GM21737 (cell line): ENCODE measurements at regions not wholly inside any gene's neighbourhood (a gene's known extent, or its start where the extent isn't known, plus 50 kb on each side); places are given as distances from the start of the nearest gene placed in this dataset.
"Not testable (repeated sequence)": the region's sequence is repeated elsewhere in the genome, so short reads cannot be mapped to it uniquely, and the experiment has no call there.

ENCODE experiments used
- ATAC-seq: cut with Tn5 transposase; IDR thresholded peaks from one replicate; pipeline ENCODE4 v1.9.1; 2021; ENCODE audit warnings: mild to moderate bottlenecking, moderate library complexity; ENCODE audit not compliant: unreplicated experiment

- no peak for ATAC-seq
Observed at GRCh38 chr12:97711392-97711791, 248.8 kb downstream of the RMST start.

DNA sequence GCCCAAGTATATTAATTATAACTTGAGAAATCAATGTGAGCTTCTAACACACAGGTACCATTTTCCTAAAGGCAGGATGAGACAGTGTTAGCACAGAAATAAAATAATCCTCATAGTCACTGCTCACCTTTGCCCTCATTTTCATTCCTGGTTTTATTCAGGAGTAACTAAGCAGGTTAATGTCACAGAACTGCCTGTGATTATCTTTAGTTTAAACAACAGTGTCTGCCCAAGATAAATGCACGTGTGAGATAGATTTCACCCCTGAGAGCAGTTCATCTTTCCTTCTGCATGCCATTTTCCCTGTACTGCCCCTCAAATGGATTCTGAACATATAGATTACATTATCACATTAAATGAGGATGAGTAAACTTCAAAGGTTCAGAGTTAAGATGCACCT is 250.7 kb downstream of the RMST start:
- ATAC-seq: no peak

- no peak for ATAC-seq
Observed at GRCh38 chr12:97714107-97714563, 251.5 kb downstream of the RMST start.

DNA sequence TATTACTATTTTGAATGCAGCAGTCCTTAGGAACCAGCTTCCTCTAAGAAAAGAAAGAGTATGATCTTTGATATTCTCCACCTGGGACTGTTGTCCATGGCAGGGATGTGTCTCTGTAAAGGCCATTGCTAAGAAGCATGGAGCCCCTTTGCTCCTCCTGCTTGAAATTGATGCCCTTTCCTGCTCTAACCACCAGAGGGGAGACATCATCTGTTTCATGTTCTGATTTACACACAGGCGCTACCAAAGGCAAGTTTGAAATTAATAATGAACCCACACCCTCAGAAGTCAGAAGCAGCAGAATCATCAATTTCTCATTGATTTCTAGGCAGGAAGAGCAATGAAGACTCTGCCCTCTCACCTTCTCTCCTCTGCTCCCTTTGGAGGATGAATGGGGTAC is 253.8 kb downstream of the RMST start:
- ATAC-seq: no peak

DNA sequence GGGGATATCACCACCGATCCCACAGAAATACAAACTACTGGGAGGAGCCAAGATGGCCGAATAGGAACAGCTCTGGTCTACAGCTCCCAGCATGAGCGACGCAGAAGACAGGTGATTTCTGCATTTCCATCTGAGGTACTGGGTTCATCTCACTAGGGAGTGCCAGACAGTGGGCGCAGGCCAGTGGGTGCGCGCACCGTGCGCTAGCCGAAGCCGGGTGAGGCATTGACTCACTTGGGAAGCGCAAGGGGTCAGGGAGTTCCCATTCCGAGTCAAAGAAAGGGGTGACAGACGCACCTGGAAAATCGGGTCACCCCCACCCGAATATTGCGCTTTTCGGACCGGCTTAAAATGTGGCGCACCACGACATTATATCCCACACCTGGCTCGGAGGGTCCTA is 261.2 kb downstream of the RMST start:
- not testable (repeated sequence) for ATAC-seq

GRCh38 chr12:97745406-97746101 is 282.9 kb downstream of the RMST start:
- ATAC-seq: no peak

- no peak for ATAC-seq
Observed at GRCh38 chr12:97748298-97748697, 285.7 kb downstream of the RMST start.

GRCh38 chr12:97751704-97752103 is 289.1 kb downstream of the RMST start:
- no peak for ATAC-seq

GRCh38 chr12:97752129-97752528 is 289.5 kb downstream of the RMST start:
- no peak for ATAC-seq

DNA sequence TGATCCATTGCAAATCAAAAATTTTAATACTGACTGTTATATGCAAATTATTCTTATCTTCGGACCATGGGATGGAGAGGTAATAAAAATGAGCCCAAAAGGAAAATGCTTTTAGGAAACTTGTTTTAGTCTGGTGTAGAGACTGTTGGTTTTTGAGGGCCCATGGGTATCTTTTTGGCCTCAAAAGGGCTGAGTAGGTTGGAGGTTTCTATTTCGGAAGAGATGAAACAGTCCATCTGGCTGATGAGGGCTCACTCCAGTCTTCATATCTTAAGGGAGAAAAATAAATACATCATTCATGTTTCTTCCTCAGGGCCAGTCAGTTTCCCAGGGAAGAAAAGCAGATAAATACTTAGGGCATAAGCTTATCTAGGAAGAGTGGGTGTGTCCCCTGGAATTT is 290.7 kb downstream of the RMST start:
- no peak for ATAC-seq

DNA sequence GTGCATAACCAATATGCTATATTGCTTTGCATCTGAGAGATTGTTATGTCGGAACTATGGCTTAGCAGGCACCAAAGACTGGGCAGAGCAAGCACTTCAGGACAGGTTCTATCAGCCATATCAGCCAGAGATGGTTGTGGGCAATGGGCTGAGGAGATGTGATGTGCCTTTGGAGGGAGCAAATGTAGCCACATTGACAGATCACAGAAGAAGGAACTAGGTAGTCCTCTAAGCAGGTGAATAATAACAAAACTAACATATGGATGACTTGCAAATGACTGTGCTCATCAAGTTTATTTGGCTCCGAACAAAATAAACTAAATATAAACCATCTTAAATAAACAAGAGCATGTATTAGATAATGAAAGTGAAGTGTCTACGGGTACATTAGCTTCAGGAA is 291.7 kb downstream of the RMST start:
- no peak for ATAC-seq

- no peak for ATAC-seq
Observed at GRCh38 chr12:97756066-97756666, 293.6 kb downstream of the RMST start.

- ATAC-seq: no peak
Observed at GRCh38 chr12:97756741-97757140, 294.1 kb downstream of the RMST start.

GRCh38 chr12:97757481-97758193 is 295.0 kb downstream of the RMST start:
- ATAC-seq: no peak

- ATAC-seq: no peak
Observed at GRCh38 chr12:97758194-97758501, 295.5 kb downstream of the RMST start.

DNA sequence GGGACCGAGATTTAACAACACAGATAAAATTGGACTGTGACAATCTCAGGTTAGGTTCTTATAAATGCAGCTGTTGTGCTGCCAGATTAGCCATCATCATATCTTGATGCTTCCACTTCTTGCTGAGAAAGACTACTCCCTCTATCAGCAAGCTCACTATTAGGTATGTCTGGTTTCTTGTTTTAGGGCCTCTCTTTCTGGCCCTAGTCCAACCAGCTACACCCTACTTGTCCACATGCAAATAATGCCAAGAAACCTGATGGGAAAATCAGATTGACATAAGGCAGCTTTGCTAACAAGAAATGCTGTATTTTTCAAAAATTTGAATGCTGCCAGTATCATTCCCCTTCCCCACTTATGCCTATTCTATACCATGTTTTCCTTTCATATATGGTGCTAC is 296.0 kb downstream of the RMST start:
- ATAC-seq: no peak

DNA sequence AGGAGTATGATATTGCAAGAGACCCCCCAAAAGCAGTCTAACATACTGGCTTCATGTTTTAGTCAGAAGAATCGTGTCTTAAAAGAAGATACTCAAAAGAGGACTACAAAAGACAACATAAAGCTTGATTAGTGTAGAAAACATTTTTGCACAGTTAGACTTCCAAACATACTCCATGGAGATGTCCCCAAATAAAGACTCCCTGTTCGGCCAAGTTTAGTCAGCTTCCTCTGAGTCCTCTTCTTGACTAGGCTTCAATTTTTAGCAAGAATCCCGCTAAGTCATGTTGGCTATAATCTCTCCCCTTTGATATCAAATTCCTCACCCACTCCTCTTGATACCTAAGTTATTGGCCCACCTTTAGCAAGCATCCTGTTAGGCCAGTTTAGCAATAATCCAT is 298.0 kb downstream of the RMST start:
- ATAC-seq: no peak

DNA sequence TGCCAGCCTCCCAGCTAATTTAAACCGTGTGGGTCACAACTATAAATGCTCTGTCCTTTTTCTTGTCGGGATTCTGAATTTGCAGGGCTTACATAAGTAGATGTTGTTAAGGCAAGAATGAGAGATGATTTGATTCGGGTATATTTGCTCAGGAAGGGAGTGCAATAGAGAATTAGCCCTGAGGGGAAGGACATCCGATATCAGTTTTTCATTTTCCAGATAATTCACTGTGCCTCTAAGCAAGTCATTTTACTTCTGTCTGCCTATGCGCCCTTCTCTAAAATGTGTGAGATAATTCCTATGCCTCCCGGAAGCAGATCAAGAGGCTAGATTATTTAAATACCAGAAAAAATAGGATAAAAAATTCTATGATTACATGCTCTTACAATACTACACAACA is 300.5 kb downstream of the RMST start:
- no peak for ATAC-seq

DNA sequence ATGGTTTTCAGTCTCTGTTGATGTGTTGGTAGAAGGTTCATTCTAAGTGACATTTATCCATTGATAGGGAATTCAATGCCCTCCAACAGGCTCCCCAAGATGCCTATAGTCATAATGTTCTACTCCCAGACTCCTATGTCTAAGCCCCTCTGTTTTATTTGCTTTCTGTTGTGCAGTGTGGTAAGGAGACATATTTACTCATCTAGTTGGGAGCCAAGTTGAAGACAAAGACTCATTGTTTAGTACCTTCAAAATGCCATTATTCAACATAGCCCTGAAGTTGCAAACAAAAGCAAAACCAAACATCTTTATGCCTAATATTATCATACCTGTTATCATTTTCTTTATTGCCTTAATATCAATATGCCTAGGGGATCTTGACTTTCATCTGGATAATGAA is 302.1 kb downstream of the RMST start:
- ATAC-seq: no peak

- ATAC-seq: no peak
Observed at GRCh38 chr12:97767347-97767746, 304.7 kb downstream of the RMST start.

GRCh38 chr12:97778111-97778510 is 315.5 kb downstream of the RMST start:
- ATAC-seq: no peak

- ATAC-seq: no peak
Observed at GRCh38 chr12:97781342-97781741, 318.7 kb downstream of the RMST start.
